MM.1S (cell line): ENCODE measurements at regions not wholly inside any gene's neighbourhood (a gene's known extent, or its start where the extent isn't known, plus 50 kb on each side); places are given as distances from the start of the nearest gene placed in this dataset.

Source experiments
- EZH2 ChIP-seq: fragments of 300-600 bp; sonication (generic); optimal IDR thresholded peaks from 2 replicates; pipeline ENCODE3; 2017; ENCODE audit warnings: low read depth, mild to moderate bottlenecking, antibody characterized with exemption, low read length, mixed read lengths
- EZH2phosphoT487 ChIP-seq: fragments of 300-600 bp; sonication (generic); IDR thresholded peaks from 2 replicates; pipeline ENCODE4 v1.6.1; 2018; ENCODE audit warnings: antibody characterized with exemption, low read length
- TF ChIP-seq, protein P1 (sequence below): fragments of 300-600 bp; sonication (generic); IDR thresholded peaks from 2 replicates; pipeline ENCODE4 v1.5.1; 2016; ENCODE audit warnings: antibody characterized with exemption, low read length, mixed read lengths

DNA sequence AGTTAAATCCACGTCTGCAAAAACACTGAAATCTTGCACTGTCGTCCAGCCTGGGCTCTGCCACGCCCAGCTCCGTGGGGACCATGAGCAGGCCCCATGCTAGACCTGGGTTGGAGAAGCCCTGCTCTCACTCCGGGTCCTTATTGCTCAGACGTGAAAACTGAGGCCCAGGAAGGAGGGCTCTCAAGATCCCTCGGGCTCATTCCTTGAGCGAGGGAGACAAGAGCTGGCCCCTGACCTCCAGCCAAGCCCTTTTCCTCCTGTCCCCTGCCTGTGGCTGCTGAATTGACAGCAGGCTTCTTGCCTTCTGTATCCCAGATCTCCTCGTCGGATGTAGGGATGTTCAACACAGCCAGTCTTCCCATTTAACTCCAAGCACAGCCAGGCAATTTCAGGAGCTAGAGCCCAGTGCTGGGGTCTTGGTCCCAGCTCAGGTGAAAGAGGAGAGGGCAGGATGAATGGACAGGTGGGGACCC lies 109.5 kb downstream of the CPZ start:
- TF ChIP-seq, protein P1, sequence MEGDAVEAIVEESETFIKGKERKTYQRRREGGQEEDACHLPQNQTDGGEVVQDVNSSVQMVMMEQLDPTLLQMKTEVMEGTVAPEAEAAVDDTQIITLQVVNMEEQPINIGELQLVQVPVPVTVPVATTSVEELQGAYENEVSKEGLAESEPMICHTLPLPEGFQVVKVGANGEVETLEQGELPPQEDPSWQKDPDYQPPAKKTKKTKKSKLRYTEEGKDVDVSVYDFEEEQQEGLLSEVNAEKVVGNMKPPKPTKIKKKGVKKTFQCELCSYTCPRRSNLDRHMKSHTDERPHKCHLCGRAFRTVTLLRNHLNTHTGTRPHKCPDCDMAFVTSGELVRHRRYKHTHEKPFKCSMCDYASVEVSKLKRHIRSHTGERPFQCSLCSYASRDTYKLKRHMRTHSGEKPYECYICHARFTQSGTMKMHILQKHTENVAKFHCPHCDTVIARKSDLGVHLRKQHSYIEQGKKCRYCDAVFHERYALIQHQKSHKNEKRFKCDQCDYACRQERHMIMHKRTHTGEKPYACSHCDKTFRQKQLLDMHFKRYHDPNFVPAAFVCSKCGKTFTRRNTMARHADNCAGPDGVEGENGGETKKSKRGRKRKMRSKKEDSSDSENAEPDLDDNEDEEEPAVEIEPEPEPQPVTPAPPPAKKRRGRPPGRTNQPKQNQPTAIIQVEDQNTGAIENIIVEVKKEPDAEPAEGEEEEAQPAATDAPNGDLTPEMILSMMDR = no peak
- TF ChIP-seq EZH2phosphoT487 = no peak
- TF ChIP-seq EZH2 = no peak
